OCI-LY3 (cell line): ENCODE measurements at regions not wholly inside any gene's neighbourhood (a gene's known extent, or its start where the extent isn't known, plus 50 kb on each side); places are given as distances from the start of the nearest gene placed in this dataset.

ENCODE experiments used
- CTCF ChIP-seq: fragments of 200-600, 300-600 bp; sonication (generic); IDR thresholded peaks from 2 replicates; pipeline ENCODE4 v1.5.1; 2014; ENCODE audit warnings: antibody characterized with exemption, low read length, low read depth
- EZH2phosphoT487 ChIP-seq: fragments of 200-600 bp; shearing (Covaris generic); IDR thresholded peaks from 2 replicates; pipeline ENCODE4 v1.6.1; 2018; ENCODE audit warnings: antibody characterized with exemption, mixed run types, low read depth

GRCh38 chr15:77852241-77853007, 219.7 kb upstream of the LINGO1 start:
- TF ChIP-seq CTCF = no peak
- no peak for TF ChIP-seq EZH2phosphoT487
